Psoas muscle (tissue), 7 donors: ENCODE measurements at regions not wholly inside any gene's neighbourhood (a gene's known extent, or its start where the extent isn't known, plus 50 kb on each side); places are given as distances from the start of the nearest gene placed in this dataset.
"Not testable (repeated sequence)": the region's sequence is repeated elsewhere in the genome, so short reads cannot be mapped to it uniquely, and the experiment has no call there.

Experiments
- ATAC-seq, 4 donors: fragments of 200-7000 bp; cut with Tn5 transposase; one replicate each; pipeline ENCODE4 v1.9.1; 2020; ENCODE audit warnings: moderate library complexity in 3 of 4, mild to moderate bottlenecking in 2 of 4
- DNase-seq, 2 donors: peaks; one replicate each; pipeline ENCODE4 v3.0.0-alpha.2; 2020
- H3K27ac ChIP-seq: fragments of 200-600 bp; one replicate; pipeline ENCODE4 v1.8.0; 2022
- H3K27me3 ChIP-seq, 3 donors: fragments of 200-600 bp in 1 of 3; one replicate each; pipeline versions ENCODE4 v1.6.1 to v1.8.0; 2013 to 2022; ENCODE audit warnings: low read length in 2 of 3, mild to moderate bottlenecking in 2 of 3, moderate library complexity in 1 of 3; ENCODE audit not compliant: insufficient read depth in 3 of 3
- H3K36me3 ChIP-seq, 2 donors: fragments of 200-600 bp in 1 of 2; one replicate each; pipeline versions ENCODE4 v1.6.1 to v1.8.0; 2013 to 2022; ENCODE audit warnings: low read depth in 1 of 2, mild to moderate bottlenecking in 1 of 2, moderate library complexity in 1 of 2; ENCODE audit not compliant: insufficient read depth in 1 of 2
- H3K4me1 ChIP-seq: fragments of 200-600 bp; one replicate; pipeline ENCODE4 v1.8.0; 2022
- H3K4me3 ChIP-seq: fragments of 200-600 bp; one replicate; pipeline ENCODE4 v1.8.0; 2022; ENCODE audit warnings: mild to moderate bottlenecking
- H3K9me3 ChIP-seq: fragments of 200-600 bp; one replicate; pipeline ENCODE4 v1.8.0; 2022
- CTCF ChIP-seq: fragments of 200-600 bp; IDR thresholded peaks from one replicate; pipeline ENCODE4 v1.8.0; 2022; ENCODE audit warnings: antibody characterized with exemption
- WGBS, 3 donors: extraction: QIAGEN DNeasy Blood & Tissue Kit; methylation state at CpG; one replicate each; pipeline versions ENCODE4 v1.1.6 to v1.1.7; 2013; 5-methylcytosine and 5-hydroxymethylcytosine counted together
- intact Hi-C, 2 donors: fragments of 100-400 bp; cut with DNase I; formaldehyde crosslinking; loops; one replicate each; pipeline versions ENCODE4 v1.11.0 to v1.14.2; 2022
- donor health status: healthy with polysubstance abuse.
- donor health status: DM: no; HTN: no; CAD: no; lungs with moderate emphysema.
- donor health status: Bipolar disorder and iron deficiency.
- donor health status: healthy.
- donor health status: DM: yes; HTN: yes; CAD: no.
- donor health status: DM: no; HTN: no; CAD: no.
- donor health status: DM: yes; HTN: yes; CAD: no.

- Histone ChIP-seq H3K36me3 (no peaks in the 10 kb centered on the region), H3K4me1 (no peaks in the 10 kb centered on the region), H3K27me3 (no peaks in the 10 kb centered on the region), H3K4me3 (no peak overlapping the region), H3K27ac (no peak overlapping the region), H3K9me3 (no peaks in the 10 kb centered on the region)
- WGBS, 3 donors, result 89 to 97% (median 93%) methylated on average over 1 of the region's 1 CpG
- intact Hi-C loops, result no loop called here
- ATAC-seq (no peak), DNase-seq (no peak)
- TF ChIP-seq CTCF, result no peak
These were observed 715.5 kb upstream of the LRRTM4 start for GRCh38 chr2:78237704-78238103.

GRCh38 chr2:78245394-78246135 is 723.4 kb upstream of the LRRTM4 start:
- ATAC-seq (no peak), DNase-seq (no peak)
- 38 to 46% (median 41%) methylated on average over 4 of the region's 4 CpGs for WGBS, 3 donors
- Histone ChIP-seq H3K27me3 (no peaks in the 10 kb centered on the region), H3K27ac (no peak overlapping the region), H3K9me3 (peaks cover 17% of the 10 kb centered on the region), H3K4me1 (no peaks in the 10 kb centered on the region), H3K36me3 (no peaks in the 10 kb centered on the region), H3K4me3 (no peak overlapping the region)
- no peak for TF ChIP-seq CTCF
- intact Hi-C loops, result no loop called here

GRCh38 chr2:78251708-78252107 is 729.5 kb upstream of the LRRTM4 start:
- Histone ChIP-seq H3K36me3 (no peaks in the 10 kb centered on the region), H3K4me1 (no peaks in the 10 kb centered on the region), H3K27ac (no peak overlapping the region), H3K27me3 (no peaks in the 10 kb centered on the region), H3K4me3 (no peak overlapping the region), H3K9me3 (peaks cover 9% of the 10 kb centered on the region)
- TF ChIP-seq CTCF, result no peak
- 67 to 88% (median 71%) methylated on average over 1 of the region's 1 CpG for WGBS, 3 donors
- intact Hi-C loops, result no loop called here
- ATAC-seq (no peak), DNase-seq (no peak)

- DNase-seq, result no peak
- no peaks in the 10 kb centered on the region for H3K4me1 ChIP-seq
- TF ChIP-seq CTCF, result no peak
- no peaks in the 10 kb centered on the region for H3K9me3 ChIP-seq
- H3K27me3 ChIP-seq, result no peaks in the 10 kb centered on the region
- no peaks in the 10 kb centered on the region for H3K36me3 ChIP-seq
- WGBS, 3 donors, result 33 to 47% (median 42%) methylated on average over 2 of the region's 2 CpGs
- no peak overlapping the region for H3K27ac ChIP-seq
- no peak overlapping the region for H3K4me3 ChIP-seq
- ATAC-seq, result no peak
- intact Hi-C loops, result no loop called here
These were observed 738.7 kb upstream of the LRRTM4 start for GRCh38 chr2:78260861-78261260.

GRCh38 chr2:78261454-78261853 is 739.3 kb upstream of the LRRTM4 start:
- H3K27me3 ChIP-seq, result no peaks in the 10 kb centered on the region
- ATAC-seq (no peak), DNase-seq (no peak)
- TF ChIP-seq CTCF, result no peak
- no peaks in the 10 kb centered on the region for H3K4me1 ChIP-seq
- H3K4me3 ChIP-seq, result no peak overlapping the region
- H3K27ac ChIP-seq, result no peak overlapping the region
- H3K36me3 ChIP-seq, result no peaks in the 10 kb centered on the region
- no peaks in the 10 kb centered on the region for H3K9me3 ChIP-seq
- intact Hi-C loops, result no loop called here
- 77 to 81% (median 79%) methylated on average over 1 of the region's 1 CpG for WGBS, 3 donors

GRCh38 chr2:78262089-78262488 is 739.9 kb upstream of the LRRTM4 start:
- 45 to 52% (median 49%) methylated on average over 10 of the region's 10 CpGs for WGBS, 3 donors
- ATAC-seq, H3K4me1 ChIP-seq, DNase-seq, H3K9me3 ChIP-seq, H3K27me3 ChIP-seq, intact Hi-C loops, H3K4me3 ChIP-seq, H3K36me3 ChIP-seq, H3K27ac ChIP-seq: not testable (repeated sequence)
